Body of pancreas (tissue), 4 donors: ENCODE measurements at regions not wholly inside any gene's neighbourhood (a gene's known extent, or its start where the extent isn't known, plus 50 kb on each side); places are given as distances from the start of the nearest gene placed in this dataset.
"Not testable (repeated sequence)": the region's sequence is repeated elsewhere in the genome, so short reads cannot be mapped to it uniquely, and the experiment has no call there.

ENCODE experiments used
- CTCF ChIP-seq, 7 experiments: fragments of 450-650 bp in 4 of 7; fragments of 200-600 bp in 3 of 7; sonication (generic) in 3 of 7; IDR thresholded peaks; one replicate each; pipeline ENCODE4 v1.5.1; 2016 to 2019; ENCODE audit warnings: antibody characterized with exemption in 7 of 7
- POLR2A ChIP-seq, 3 donors: fragments of 450-650 bp; IDR thresholded peaks; one replicate each; pipeline ENCODE4 v1.6.1; 2016; ENCODE audit warnings: antibody characterized with exemption in 3 of 3, mild to moderate bottlenecking in 2 of 3

DNA sequence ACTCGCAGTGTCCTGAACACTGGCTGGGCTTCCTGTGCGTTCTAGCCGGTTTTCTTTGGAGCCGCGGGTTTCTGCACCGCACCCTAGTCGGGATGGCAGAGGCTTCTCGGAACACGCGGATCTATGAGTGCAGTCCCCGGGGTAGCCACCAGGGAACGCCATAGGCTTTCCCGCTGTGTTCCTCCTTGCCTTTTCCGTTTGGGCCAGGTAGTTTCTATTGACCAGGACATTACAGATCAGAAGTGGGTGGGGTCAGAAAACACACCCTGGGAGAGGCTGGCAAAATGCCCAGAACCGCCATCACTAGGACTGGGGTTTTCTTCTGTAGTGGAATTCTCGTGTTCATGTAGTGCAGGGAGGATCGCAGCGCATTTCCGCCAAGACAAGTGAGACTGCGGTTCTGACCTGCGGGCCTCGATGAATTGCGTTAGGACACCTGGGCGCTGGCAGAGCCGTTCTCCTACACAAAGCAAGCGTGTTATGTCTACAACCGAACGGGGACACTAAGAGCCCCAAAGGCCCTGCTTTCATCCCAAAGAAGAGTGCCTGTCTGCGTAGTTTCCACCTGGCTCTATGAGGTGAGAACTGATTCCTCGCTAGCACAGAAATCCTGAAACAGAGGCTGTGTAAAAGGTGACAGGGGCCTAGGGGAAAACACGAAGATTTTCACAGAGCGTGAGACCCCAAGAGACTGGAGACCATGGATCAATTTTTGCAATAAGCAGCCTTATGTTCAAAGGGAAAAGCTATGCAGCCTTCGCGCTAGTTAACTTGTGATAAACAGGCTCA is 121.5 kb downstream of the PPIAL4G start:
- TF ChIP-seq POLR2A (IDR thresholded peaks at IDR 0.05): not testable (repeated sequence)
- TF ChIP-seq CTCF (IDR thresholded peaks at IDR 0.05): peak in 6 of 7 experiments; percentile 7 to 42 (median 33)
